ENCODE measurements at regions not wholly inside any gene's neighbourhood (a gene's known extent, or its start where the extent isn't known, plus 50 kb on each side); places are given as distances from the start of the nearest gene placed in this dataset.

- Histone ChIP-seq H3K9me3 (no peaks in the 10 kb centered on the region), H3K27me3 (no peaks in the 10 kb centered on the region), H3K4me1 (no peaks in the 10 kb centered on the region), H3K36me3 (no peaks in the 10 kb centered on the region), H3K4me3 (ENCODE audit: low read depth, low read length) (no peak overlapping the region)
- TF ChIP-seq CTCF (IDR thresholded peaks at IDR 0.05; ENCODE audit: low read depth, low read length) = no peak
- DNase-seq = no peak
Measured at GRCh38 chr2:75870651-75871137, 160.0 kb upstream of the GCFC2 start.

- no peak for TF ChIP-seq CTCF (IDR thresholded peaks at IDR 0.05; ENCODE audit: low read depth, low read length)
- Histone ChIP-seq H3K4me1 (no peaks in the 10 kb centered on the region), H3K36me3 (no peaks in the 10 kb centered on the region), H3K9me3 (no peaks in the 10 kb centered on the region), H3K4me3 (ENCODE audit: low read depth, low read length) (no peak overlapping the region), H3K27me3 (no peaks in the 10 kb centered on the region)
- DNase-seq = no peak
Measured at GRCh38 chr2:75870133-75870532, 159.4 kb upstream of the GCFC2 start.

GRCh38 chr2:75865702-75866101, 155.0 kb upstream of the GCFC2 start:
- no peaks in the 10 kb centered on the region for H3K36me3 ChIP-seq
- TF ChIP-seq CTCF (IDR thresholded peaks at IDR 0.05; ENCODE audit: low read depth, low read length) = no peak
- no peaks in the 10 kb centered on the region for H3K4me1 ChIP-seq
- H3K27me3 ChIP-seq = no peaks in the 10 kb centered on the region
- no peak overlapping the region for H3K4me3 ChIP-seq (ENCODE audit: low read depth, low read length)
- DNase-seq = no peak
- H3K9me3 ChIP-seq = no peaks in the 10 kb centered on the region

- DNase-seq = no peak
- H3K4me3 ChIP-seq (ENCODE audit: low read depth, low read length) = no peak overlapping the region
- H3K27me3 ChIP-seq = no peaks in the 10 kb centered on the region
- H3K36me3 ChIP-seq = no peaks in the 10 kb centered on the region
- no peaks in the 10 kb centered on the region for H3K4me1 ChIP-seq
- H3K9me3 ChIP-seq = no peaks in the 10 kb centered on the region
- no peak for TF ChIP-seq CTCF (IDR thresholded peaks at IDR 0.05; ENCODE audit: low read depth, low read length)
Measured at GRCh38 chr2:75865083-75865482, 154.4 kb upstream of the GCFC2 start.

- no peaks in the 10 kb centered on the region for H3K9me3 ChIP-seq
- H3K4me1 ChIP-seq = no peaks in the 10 kb centered on the region
- H3K36me3 ChIP-seq = no peaks in the 10 kb centered on the region
Measured at GRCh38 chr2:75862547-75862946, 151.8 kb upstream of the GCFC2 start.

GRCh38 chr2:75853436-75853835, 142.7 kb upstream of the GCFC2 start:
- Histone ChIP-seq H3K4me3 (ENCODE audit: low read depth, low read length) (no peak overlapping the region), H3K27me3 (no peaks in the 10 kb centered on the region), H3K4me1 (no peaks in the 10 kb centered on the region), H3K36me3 (no peaks in the 10 kb centered on the region), H3K9me3 (no peaks in the 10 kb centered on the region)
- no peak for TF ChIP-seq CTCF (IDR thresholded peaks at IDR 0.05; ENCODE audit: low read depth, low read length)
- no peak for DNase-seq

More at GRCh38 chr2:75862547-75862946, 151.8 kb upstream of the GCFC2 start:
- TF ChIP-seq CTCF (IDR thresholded peaks at IDR 0.05; ENCODE audit: low read depth, low read length) = no peak
- no peak for DNase-seq
- Histone ChIP-seq H3K27me3 (no peaks in the 10 kb centered on the region), H3K4me3 (ENCODE audit: low read depth, low read length) (no peak overlapping the region)

Measured in BE2C (cell line).